SK-N-SH treated with all-trans-retinoic acid at 6 μM for 48 hours (cell line): ENCODE measurements at regions not wholly inside any gene's neighbourhood (a gene's known extent, or its start where the extent isn't known, plus 50 kb on each side); places are given as distances from the start of the nearest gene placed in this dataset.

Experiments
- ATAC-seq: fragments of 200-7000 bp; cut with Tn5 transposase; 3 replicates; pipeline ENCODE4 v1.9.1; 2020; ENCODE audit warnings: mild to moderate bottlenecking, moderate library complexity
- ARNTL ChIP-seq: fragments of 450-650 bp; formaldehyde crosslinking; IDR thresholded peaks from 2 replicates; pipeline ENCODE4 v1.5.0; 2020; ENCODE audit warnings: low read depth, mild to moderate bottlenecking, moderate library complexity, borderline replicate concordance
- BACH2 ChIP-seq: fragments of 250-450 bp; sonication (Bioruptor Pico); IDR thresholded peaks from 2 replicates; pipeline ENCODE4 v1.9.0; 2021; ENCODE audit warnings: mild to moderate bottlenecking, borderline replicate concordance
- CSDC2 ChIP-seq: fragments of 250-450 bp; sonication (Bioruptor Pico); IDR thresholded peaks from 2 replicates; pipeline ENCODE4 v1.5.0; 2020; ENCODE audit warnings: mild to moderate bottlenecking, moderate library complexity
- CSRNP3 ChIP-seq: fragments of 250-450 bp; sonication (Bioruptor Pico); IDR thresholded peaks from 2 replicates; pipeline ENCODE4 v1.5.1; 2021; ENCODE audit warnings: mild to moderate bottlenecking, moderate library complexity
- ESRRG ChIP-seq: fragments of 250-450 bp; sonication (Bioruptor Pico); IDR thresholded peaks from 2 replicates; pipeline ENCODE4 v1.6.1; 2021; ENCODE audit warnings: mild to moderate bottlenecking
- ISL1 ChIP-seq: fragments of 250-450 bp; sonication (Bioruptor Pico); IDR thresholded peaks from 2 replicates; pipeline ENCODE4 v2.1.2; 2022; ENCODE audit warnings: mild to moderate bottlenecking, moderate library complexity
- OSR1 ChIP-seq: fragments of 250-450 bp; sonication (Bioruptor Pico); IDR thresholded peaks from 2 replicates; pipeline ENCODE4 v1.8.0; 2022; ENCODE audit warnings: moderate library complexity, mild to moderate bottlenecking, inconsistent platforms
- PATZ1 ChIP-seq: fragments of 250-450 bp; sonication (Bioruptor Pico); IDR thresholded peaks from 2 replicates; pipeline ENCODE4 v1.8.0; 2020; ENCODE audit warnings: mild to moderate bottlenecking, moderate library complexity, borderline replicate concordance
- POU6F1 ChIP-seq: fragments of 250-450 bp; sonication (Bioruptor Pico); IDR thresholded peaks from 2 replicates; pipeline ENCODE4 v1.8.0; 2021; ENCODE audit warnings: low read depth, mild to moderate bottlenecking, moderate library complexity, borderline replicate concordance
- PPARA ChIP-seq: fragments of 250-450 bp; sonication (Bioruptor Pico); IDR thresholded peaks from 2 replicates; pipeline ENCODE4 v1.5.0; 2020; ENCODE audit warnings: mild to moderate bottlenecking, borderline replicate concordance
- RARB ChIP-seq: fragments of 250-450 bp; sonication (Bioruptor Pico); IDR thresholded peaks from 2 replicates; pipeline ENCODE4 v1.8.0; 2021; ENCODE audit warnings: mild to moderate bottlenecking, moderate library complexity
- SNAI2 ChIP-seq: fragments of 250-450 bp; sonication (Bioruptor Pico); IDR thresholded peaks from 2 replicates; pipeline ENCODE4 v1.5.0; 2020; ENCODE audit warnings: mild to moderate bottlenecking, moderate library complexity
- TCF4 ChIP-seq: fragments of 250-450 bp; sonication (Bioruptor Pico); IDR thresholded peaks from 2 replicates; pipeline ENCODE4 v1.8.0; 2021; ENCODE audit warnings: mild to moderate bottlenecking, moderate library complexity, borderline replicate concordance
- TOX ChIP-seq: fragments of 250-450 bp; sonication (Bioruptor Pico); IDR thresholded peaks from 2 replicates; pipeline ENCODE4 v1.8.0; 2021; ENCODE audit warnings: mild to moderate bottlenecking, moderate library complexity, borderline replicate concordance
- TSHZ2 ChIP-seq: fragments of 250-450 bp; sonication (Bioruptor Pico); IDR thresholded peaks from 2 replicates; pipeline ENCODE4 v1.5.0; 2020; ENCODE audit warnings: mild to moderate bottlenecking, moderate library complexity
- ZC3H10 ChIP-seq: fragments of 250-450 bp; sonication (Bioruptor Pico); IDR thresholded peaks from 2 replicates; pipeline ENCODE4 v1.5.1; 2021; ENCODE audit warnings: mild to moderate bottlenecking, moderate library complexity
- ZFP3 ChIP-seq: fragments of 250-450 bp; sonication (Bioruptor Pico); IDR thresholded peaks from 2 replicates; pipeline ENCODE4 v1.5.0; 2020; ENCODE audit warnings: mild to moderate bottlenecking, moderate library complexity
- ZFP30 ChIP-seq: fragments of 450-650 bp; formaldehyde crosslinking; IDR thresholded peaks from 2 replicates; pipeline ENCODE4 v1.5.0; 2022; ENCODE audit warnings: mild to moderate bottlenecking, moderate library complexity
- ZNF70 ChIP-seq: fragments of 450-650 bp; formaldehyde crosslinking; IDR thresholded peaks from 2 replicates; pipeline ENCODE4 v1.5.0; 2020; ENCODE audit warnings: mild to moderate bottlenecking, moderate library complexity
- ZNF8 ChIP-seq: fragments of 450-650 bp; formaldehyde crosslinking; IDR thresholded peaks from 2 replicates; pipeline ENCODE4 v1.5.0; 2020; ENCODE audit warnings: mild to moderate bottlenecking, moderate library complexity

GRCh38 chr14:101221549-101222160 is 318.1 kb upstream of the RTL1 start:
- no peak for ATAC-seq
- TF ChIP-seq TCF4 (CRISPR knock-in tag) (no peak), RARB (CRISPR knock-in tag) (no peak), ZNF8 (CRISPR knock-in tag) (no peak), ARNTL (CRISPR knock-in tag) (no peak), OSR1 (CRISPR knock-in tag) (no peak), PPARA (CRISPR knock-in tag) (no peak), SNAI2 (CRISPR knock-in tag) (no peak), TOX (CRISPR knock-in tag) (no peak), ESRRG (no peak), POU6F1 (CRISPR knock-in tag) (no peak), PATZ1 (no peak), TSHZ2 (CRISPR knock-in tag) (no peak), ISL1 (no peak)

GRCh38 chr14:101222362-101223070 is 319.0 kb upstream of the RTL1 start:
- ATAC-seq: no peak

GRCh38 chr14:101223127-101223526 is 319.6 kb upstream of the RTL1 start:
- ATAC-seq: no peak
- no peak for TF ChIP-seq TCF4 (CRISPR knock-in tag)
- no peak for TF ChIP-seq RARB (CRISPR knock-in tag)
- no peak for TF ChIP-seq ARNTL (CRISPR knock-in tag)
- TF ChIP-seq ZFP30 (CRISPR knock-in tag): no peak
- TF ChIP-seq ZNF70 (CRISPR knock-in tag): no peak
- no peak for TF ChIP-seq ZNF8 (CRISPR knock-in tag)
- TF ChIP-seq ISL1: no peak
- TF ChIP-seq CSDC2 (CRISPR knock-in tag): no peak
- no peak for TF ChIP-seq SNAI2 (CRISPR knock-in tag)
- no peak for TF ChIP-seq ZC3H10 (CRISPR knock-in tag)
- no peak for TF ChIP-seq ZFP3 (CRISPR knock-in tag)
- TF ChIP-seq TSHZ2 (CRISPR knock-in tag): no peak
- TF ChIP-seq OSR1 (CRISPR knock-in tag): no peak
- TF ChIP-seq BACH2 (CRISPR knock-in tag): no peak
- TF ChIP-seq PATZ1: no peak
- TF ChIP-seq CSRNP3 (CRISPR knock-in tag): no peak

More at GRCh38 chr14:101222362-101223070, 319.0 kb upstream of the RTL1 start:
- TF ChIP-seq ARNTL (CRISPR knock-in tag): no peak
- no peak for TF ChIP-seq ZNF70 (CRISPR knock-in tag)
- no peak for TF ChIP-seq ZC3H10 (CRISPR knock-in tag)
- no peak for TF ChIP-seq BACH2 (CRISPR knock-in tag)
- TF ChIP-seq, all 23 proteins: peak for 0
